HG02981 (cell line): ENCODE measurements at regions not wholly inside any gene's neighbourhood (a gene's known extent, or its start where the extent isn't known, plus 50 kb on each side); places are given as distances from the start of the nearest gene placed in this dataset.
"Not testable (repeated sequence)": the region's sequence is repeated elsewhere in the genome, so short reads cannot be mapped to it uniquely, and the experiment has no call there.

Experiments used
- ATAC-seq: cut with Tn5 transposase; IDR thresholded peaks from one replicate; pipeline ENCODE4 v1.9.1; 2021; ENCODE audit warnings: mild to moderate bottlenecking, moderate library complexity; ENCODE audit not compliant: unreplicated experiment

DNA sequence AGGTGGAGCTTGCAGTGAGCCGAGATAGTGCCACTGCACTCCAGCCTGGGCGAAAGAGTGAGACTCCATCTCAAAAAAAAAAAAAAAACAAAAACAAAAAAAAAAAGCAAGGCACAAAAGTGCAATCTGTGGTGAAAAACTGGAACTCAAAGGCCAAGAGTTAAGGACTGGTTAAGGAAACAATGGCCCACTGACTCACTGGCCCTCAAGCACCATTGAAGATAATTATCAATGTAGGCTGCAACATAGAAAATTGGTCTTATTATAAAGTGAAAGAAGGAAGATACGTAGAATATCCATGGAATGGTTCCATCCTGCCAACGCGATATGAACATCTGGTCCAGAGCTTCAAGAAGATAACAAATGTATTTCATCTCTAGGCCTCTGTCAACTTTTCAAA lies 444.2 kb downstream of the SOX9 start:
- no peak for ATAC-seq

- ATAC-seq: no peak
These were observed 444.9 kb downstream of the SOX9 start for GRCh38 chr17:72565758-72566157.

- no peak for ATAC-seq
These were observed 446.1 kb downstream of the SOX9 start for GRCh38 chr17:72566671-72567484.

DNA sequence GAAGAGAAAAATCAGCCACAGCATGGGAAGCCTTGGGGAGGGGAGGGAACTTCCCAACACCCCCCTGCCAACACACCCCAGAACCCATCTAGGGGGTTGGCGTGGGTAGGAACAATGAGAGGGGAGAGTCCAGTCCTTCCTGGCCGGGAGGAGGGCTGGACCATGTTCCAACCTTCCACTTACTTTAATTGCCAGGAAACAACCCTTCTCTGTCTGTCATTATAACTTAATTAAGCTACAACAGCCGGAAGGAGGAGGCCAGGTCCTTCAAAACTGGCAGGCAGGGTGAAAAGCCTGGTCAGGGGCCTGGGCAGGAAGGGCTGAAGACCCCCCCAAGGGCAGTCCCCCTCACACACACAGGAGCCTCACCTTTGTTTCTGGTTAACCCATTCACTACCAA lies 447.0 kb downstream of the SOX9 start:
- ATAC-seq: no peak

GRCh38 chr17:72569148-72569946 lies 448.5 kb downstream of the SOX9 start:
- no peak for ATAC-seq

- ATAC-seq: no peak
These were observed 451.1 kb downstream of the SOX9 start for GRCh38 chr17:72571813-72572396.

GRCh38 chr17:72572604-72573491 lies 452.0 kb downstream of the SOX9 start:
- no peak for ATAC-seq

GRCh38 chr17:72573492-72573801 lies 452.6 kb downstream of the SOX9 start:
- ATAC-seq: not testable (repeated sequence)

DNA sequence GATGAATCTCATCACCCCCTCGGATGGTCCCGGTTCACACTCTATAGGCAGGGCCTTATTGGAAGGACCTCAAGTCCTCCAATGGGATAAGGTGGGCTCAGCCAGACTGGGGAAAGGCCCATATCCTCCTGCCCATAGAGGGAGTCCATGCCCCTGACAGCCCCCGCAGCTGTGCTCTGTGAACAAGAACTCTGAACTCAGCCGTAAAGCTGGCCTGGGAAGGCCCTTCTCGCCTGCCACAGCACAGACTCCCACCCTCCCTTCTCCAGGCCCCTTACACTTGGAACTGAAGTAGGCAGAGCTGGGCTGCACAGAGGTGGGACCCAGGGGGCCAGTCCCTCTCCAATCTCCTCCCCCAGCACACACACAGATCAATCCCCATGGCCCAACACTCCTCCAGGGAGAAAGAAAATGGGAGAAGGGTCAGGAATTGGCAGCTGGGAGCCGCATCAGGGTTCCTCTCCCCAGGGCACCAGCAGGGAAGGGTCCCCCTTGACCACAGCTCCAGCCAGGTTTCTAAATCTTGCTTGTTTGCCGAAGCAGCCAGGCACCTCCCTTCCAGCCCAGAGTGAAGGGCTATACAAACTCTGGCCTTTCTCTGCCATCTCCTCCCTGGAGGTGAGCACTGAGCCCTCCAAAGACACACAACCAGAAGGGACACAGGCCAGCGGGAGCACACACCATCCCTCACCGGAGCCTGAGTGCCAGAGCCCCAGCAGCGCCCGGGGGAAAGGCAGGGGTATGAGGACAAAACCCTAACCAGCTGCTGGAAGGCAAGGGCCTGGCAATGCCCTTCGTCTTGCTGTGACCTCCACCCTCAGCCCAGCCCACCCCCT lies 454.1 kb downstream of the SOX9 start:
- ATAC-seq: no peak

DNA sequence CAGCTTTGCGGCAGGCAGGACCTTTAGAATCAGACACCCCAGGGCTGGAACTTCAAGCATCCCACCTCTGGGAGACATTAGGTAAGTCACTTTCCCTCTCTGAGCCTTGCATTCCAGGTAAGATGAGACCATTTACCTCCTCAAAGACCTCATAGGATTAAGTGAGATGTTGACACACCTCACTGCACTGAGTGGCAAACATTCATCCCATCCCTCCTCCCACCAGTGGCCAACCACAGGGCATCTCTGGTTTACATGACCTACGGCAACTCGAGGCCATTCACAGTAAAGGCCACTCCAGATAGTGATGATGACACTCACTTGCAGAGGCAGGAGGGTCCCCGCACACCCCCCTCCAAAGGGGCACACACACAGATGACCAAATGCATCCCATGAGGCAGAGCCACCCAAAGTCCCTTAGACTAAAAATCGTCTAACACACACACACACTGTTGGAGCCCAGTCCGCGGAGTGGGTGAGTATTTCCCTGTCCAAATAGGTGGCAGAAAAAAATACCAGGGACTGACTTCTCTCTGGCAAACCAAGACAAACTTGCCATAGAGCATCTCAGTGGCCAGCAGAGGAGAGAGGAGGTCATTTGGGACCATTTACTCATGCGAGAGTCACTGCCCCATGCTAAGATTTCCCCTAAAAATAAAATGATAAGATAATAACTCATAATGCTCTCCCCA lies 454.9 kb downstream of the SOX9 start:
- no peak for ATAC-seq

GRCh38 chr17:72576289-72576759 lies 455.5 kb downstream of the SOX9 start:
- no peak for ATAC-seq

GRCh38 chr17:72578817-72579470 lies 458.1 kb downstream of the SOX9 start:
- no peak for ATAC-seq

- ATAC-seq: no peak
These were observed 459.1 kb downstream of the SOX9 start for GRCh38 chr17:72579990-72580320.

DNA sequence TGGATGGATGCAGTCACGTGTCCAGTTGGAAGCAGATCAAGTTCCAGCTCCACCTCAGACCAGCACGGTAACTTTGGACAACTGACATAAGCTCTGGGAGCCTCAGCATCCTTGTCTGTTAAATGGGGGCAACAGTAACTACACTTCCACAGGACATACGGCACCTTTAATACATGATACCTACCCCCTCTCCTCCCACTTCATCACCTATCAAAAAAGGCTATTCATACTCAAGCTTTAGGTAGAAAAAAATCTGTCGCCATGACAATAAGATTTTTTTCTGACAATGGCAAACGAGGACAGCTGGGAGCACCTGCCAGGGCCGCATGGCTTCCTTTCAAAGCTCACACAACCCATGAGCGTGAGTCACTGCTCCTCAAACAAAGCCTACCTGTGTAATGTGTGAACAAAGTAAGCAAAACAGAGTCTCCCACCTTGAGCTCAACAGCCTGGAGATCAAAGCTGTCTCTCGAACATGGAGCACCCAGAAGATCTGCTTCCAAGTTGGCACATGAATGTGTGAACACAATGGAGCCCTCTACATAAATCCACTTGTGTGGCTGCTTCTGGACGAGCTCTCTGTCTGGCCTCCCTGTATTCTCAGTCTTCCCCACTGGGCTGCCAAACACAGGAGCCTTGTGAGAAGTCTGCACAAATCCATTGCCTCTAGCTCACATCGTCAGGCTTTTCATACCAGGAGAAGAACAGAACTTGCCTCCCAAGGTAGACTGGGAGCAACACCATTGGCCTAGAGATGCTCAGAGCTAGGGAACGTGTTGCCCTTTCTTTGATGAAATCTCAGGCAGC lies 459.7 kb downstream of the SOX9 start:
- ATAC-seq: no peak

- ATAC-seq: no peak
These were observed 466.3 kb downstream of the SOX9 start for GRCh38 chr17:72587156-72587555.

- no peak for ATAC-seq
These were observed 467.1 kb downstream of the SOX9 start for GRCh38 chr17:72587773-72588511.

DNA sequence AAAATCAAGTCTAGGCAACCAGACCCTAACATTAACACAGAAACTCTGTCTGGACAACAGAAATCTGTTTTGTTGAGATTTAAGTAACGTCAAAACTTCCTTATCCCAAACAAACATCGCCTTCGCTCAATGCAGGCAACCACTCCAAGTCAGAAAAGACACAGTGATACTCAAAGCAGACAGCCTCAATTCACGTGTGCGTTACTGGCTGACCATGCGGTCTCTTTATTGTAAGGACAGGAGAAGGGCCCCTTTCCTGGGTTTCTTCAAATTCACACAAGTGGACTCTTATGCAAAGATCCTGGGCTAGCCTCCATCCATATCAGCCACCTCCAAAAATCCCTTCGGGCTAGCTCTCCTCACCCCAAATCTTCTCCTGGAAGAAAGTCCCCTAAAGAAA lies 467.7 kb downstream of the SOX9 start:
- ATAC-seq: no peak

DNA sequence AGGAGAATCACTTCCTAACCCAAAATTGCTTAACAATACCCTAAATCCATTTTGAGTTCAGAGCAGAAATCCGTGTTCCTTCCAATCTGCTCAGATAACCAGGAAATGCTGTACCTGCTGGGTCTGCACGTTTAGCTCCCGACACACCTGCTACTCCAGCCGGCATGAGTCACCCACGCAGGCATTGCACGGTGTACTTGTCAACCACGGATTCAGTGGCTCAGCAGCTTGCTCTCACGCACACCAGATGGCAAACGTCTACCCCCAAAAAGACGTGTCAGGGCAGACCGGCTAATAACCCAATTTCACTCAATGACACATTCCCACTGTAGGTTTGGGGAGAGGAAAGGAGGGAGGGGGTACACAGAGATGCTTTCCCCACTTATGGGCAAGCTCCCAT lies 468.1 kb downstream of the SOX9 start:
- no peak for ATAC-seq
